Activated T-cell treated with anti-CD3 and anti-CD28 coated beads for 48 hours (primary cell): ENCODE measurements at regions not wholly inside any gene's neighbourhood (a gene's known extent, or its start where the extent isn't known, plus 50 kb on each side); places are given as distances from the start of the nearest gene placed in this dataset.
"Not testable (repeated sequence)": the region's sequence is repeated elsewhere in the genome, so short reads cannot be mapped to it uniquely, and the experiment has no call there.

Source experiments
- DNase-seq: peaks from one replicate; pipeline ENCODE4 v3.0.0-alpha.2; 2020; ENCODE audit warnings: low read depth

- no peak for DNase-seq
These were observed 237.2 kb downstream of the TOX3 start for GRCh38 chr16:52309446-52310416.

- no peak for DNase-seq
These were observed 238.9 kb downstream of the TOX3 start for GRCh38 chr16:52308051-52308450.

- DNase-seq = no peak
These were observed 245.9 kb downstream of the TOX3 start for GRCh38 chr16:52301026-52301425.

GRCh38 chr16:52298769-52299168 lies 248.2 kb downstream of the TOX3 start:
- DNase-seq = no peak

GRCh38 chr16:52296706-52297315 lies 250.1 kb downstream of the TOX3 start:
- not testable (repeated sequence) for DNase-seq

GRCh38 chr16:52296076-52296475 lies 250.9 kb downstream of the TOX3 start:
- DNase-seq = no peak

GRCh38 chr16:52294660-52295059 lies 252.3 kb downstream of the TOX3 start:
- DNase-seq = no peak

GRCh38 chr16:52293204-52293603 lies 253.7 kb downstream of the TOX3 start:
- no peak for DNase-seq

- DNase-seq = no peak
These were observed 263.2 kb downstream of the TOX3 start for GRCh38 chr16:52283584-52284375.

- no peak for DNase-seq
These were observed 263.9 kb downstream of the TOX3 start for GRCh38 chr16:52283018-52283417.

- DNase-seq = no peak
These were observed 266.9 kb downstream of the TOX3 start for GRCh38 chr16:52280086-52280485.

GRCh38 chr16:52271088-52271750 lies 275.7 kb downstream of the TOX3 start:
- DNase-seq = no peak

GRCh38 chr16:52265446-52265861 lies 281.5 kb downstream of the TOX3 start:
- no peak for DNase-seq

- no peak for DNase-seq
These were observed 289.4 kb downstream of the TOX3 start for GRCh38 chr16:52257534-52257933.

- DNase-seq = no peak
These were observed 290.4 kb downstream of the TOX3 start for GRCh38 chr16:52256310-52257078.

- DNase-seq = no peak
These were observed 292.2 kb downstream of the TOX3 start for GRCh38 chr16:52254746-52255145.

GRCh38 chr16:52252680-52253079 lies 294.3 kb downstream of the TOX3 start:
- no peak for DNase-seq

GRCh38 chr16:52251495-52251894 lies 295.4 kb downstream of the TOX3 start:
- DNase-seq = no peak

GRCh38 chr16:52247737-52248136 lies 299.2 kb downstream of the TOX3 start:
- DNase-seq = no peak

GRCh38 chr16:52238710-52239109 lies 308.2 kb downstream of the TOX3 start:
- DNase-seq = no peak

- DNase-seq = no peak
These were observed 309.1 kb downstream of the TOX3 start for GRCh38 chr16:52237823-52238222.
